ENCODE measurements at regions not wholly inside any gene's neighbourhood (a gene's known extent, or its start where the extent isn't known, plus 50 kb on each side); places are given as distances from the start of the nearest gene placed in this dataset.

DNA sequence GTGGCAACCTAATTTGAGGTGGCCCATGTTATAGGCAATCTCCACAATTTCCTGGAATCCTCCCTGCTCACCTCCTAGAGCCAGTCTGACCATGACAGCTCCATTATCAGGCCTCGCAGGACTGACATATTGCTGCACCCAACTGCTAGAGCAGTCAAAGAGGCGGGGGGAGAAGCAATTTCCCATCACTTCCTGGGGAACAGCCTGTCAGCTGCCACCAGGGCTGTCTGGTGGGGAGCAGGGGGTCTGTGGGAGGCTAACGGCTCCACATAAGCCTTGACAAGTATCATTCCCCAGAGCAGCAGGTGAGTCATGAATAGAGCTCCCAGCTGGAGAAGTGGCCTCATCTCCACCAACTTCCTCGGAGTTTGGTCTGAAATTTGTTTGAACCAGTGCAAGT, 322.9 kb downstream of the MATN1 start:
- DNase-seq: no peak

DNA sequence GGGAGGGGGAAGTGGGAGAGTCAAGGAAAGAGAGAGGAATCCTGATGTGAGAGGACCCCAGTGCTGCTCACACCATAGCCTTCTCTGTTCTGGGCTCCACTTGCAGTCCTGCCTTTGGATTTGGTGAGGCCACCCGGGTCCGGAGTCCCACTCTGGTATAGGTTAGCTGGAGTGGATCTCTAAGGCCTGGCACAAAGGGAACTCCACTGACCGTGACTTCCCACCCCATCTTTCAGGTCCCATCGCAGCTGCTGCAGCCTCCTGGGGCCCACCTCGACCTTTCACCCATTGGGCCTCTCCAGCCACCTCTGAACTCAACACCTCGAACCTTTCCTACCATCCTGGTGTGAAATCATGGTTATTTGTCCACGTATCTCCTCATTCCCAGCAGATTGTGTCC, 324.4 kb downstream of the MATN1 start:
- no peak for DNase-seq

DNA sequence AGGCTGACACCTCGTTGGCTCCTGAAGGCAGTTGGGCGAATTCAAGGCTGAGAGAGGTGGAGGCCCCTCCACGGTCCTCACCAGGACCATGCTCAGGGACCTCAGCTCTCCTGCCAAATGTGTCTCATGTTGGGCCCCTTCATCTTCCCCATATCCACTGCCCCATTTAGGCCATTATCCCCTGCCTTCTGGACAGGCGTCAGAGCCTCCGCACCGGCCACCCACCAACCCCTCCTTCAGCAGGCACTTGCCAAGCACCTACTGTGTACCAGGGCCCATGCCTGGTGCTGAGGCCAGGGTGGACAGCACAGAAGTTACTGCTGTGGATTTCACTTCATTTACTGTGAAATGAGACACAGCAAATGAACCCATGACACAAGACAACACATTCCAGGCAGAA, 325.8 kb downstream of the MATN1 start:
- DNase-seq: no peak

DNA sequence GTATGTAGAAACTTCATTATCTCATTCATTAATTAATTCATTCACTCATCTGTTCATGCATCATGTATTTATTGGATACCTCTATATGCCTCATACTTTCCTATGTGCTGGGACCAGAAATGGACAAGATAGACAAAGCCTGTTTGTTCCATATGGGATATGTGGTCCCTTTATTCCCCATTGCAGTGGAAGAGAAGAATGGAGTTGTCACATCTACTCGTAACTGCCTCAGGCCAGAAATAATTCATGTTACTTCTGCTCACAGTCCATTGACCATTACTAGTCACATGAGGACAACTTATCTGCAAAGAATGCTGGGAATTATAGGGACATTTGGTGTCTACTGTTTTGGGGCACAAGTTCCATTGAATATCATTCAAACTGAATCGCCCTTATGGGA, 327.8 kb downstream of the MATN1 start:
- DNase-seq: no peak

DNA sequence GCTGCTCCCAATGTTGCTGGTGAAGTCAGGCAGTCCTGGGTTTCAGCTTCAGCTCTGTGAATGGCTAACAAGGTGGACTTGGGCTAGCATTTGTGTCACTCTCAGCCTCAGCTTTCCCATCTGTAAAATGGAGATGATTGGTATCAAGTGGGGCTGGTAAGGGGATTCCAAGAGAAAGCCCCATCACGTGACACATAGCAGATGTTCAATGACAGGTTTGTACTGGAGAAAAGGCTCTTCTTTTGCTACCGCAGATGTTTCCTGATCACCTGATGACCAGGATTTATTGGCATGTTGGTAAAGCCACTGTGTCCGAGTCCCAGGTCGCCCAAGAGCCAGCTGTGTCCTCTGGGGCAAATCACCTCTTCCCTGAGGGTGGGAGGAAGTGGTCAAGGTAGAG, 335.0 kb downstream of the MATN1 start:
- no peak for DNase-seq

DNA sequence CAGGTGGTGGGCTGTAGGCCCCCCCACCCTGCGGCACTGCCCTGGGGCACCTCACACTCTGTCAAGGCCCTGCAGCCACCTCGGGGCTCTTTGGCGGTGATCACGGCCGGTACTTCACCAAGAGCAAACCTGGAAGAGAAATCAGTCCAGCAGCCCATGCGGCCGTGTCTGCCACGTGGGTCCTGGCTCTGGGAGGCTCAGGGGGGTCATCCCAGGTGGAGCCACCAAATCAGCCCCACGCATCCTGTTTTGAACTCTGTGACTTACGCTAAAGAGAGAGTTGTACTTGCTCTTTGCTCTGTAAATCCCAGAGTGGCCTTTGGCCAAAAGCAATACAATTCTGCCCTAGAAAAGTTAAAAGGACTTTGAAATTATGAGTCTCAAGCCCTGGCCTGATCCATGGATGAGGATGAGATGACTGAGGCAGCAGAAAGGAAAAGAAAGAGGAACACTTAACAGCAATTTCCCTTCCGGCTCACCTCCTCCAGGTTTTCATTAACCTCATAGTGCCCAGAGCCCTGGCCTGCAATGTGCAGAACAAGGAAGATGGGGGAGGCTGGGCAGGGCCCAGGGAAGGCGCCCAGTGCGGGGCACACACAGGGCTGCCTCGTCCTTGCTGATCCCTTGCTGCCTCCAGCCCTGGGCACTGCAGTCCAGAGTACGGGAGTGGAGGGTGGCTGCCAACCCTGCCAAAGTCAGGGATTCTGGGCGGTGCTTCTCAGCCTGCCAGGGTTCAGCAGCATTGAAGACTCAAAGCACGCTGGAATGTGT, 337.0 kb downstream of the MATN1 start:
- no peak for DNase-seq

DNA sequence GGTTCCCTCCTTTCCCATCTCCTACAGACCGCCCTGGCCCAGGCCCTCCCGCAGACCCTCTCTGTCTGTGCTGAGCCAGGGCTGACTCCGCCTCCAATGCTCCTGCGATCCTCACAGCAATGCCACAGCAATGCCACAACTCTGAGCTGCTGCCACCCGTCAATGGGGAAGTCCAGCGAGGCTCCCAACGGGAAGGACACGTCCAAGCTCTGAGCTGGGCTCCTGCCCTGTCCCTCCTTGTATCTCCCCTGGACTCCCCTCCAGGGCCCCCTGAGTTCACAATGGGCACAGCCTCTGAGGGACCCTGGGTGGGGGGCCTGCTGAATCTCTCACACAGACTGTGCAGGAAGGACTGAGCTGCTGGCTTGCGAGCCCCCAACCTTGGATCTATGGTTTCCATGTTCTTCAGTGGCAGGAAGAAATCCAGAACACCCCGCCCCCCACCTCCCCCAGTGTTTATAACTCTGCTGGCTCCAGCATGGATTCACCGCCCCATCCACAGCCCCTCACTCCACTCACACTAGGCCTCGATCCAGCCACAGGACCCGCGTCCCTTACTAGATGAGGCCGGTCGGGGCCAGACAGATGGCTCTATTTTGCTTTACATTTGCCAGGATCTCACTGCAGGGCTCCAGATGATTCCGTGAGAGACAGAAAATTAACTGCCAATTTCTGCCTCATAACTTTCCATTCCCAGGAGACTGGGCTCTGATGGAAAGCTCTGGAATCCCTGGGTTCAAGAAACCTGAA, 338.0 kb downstream of the MATN1 start:
- no peak for DNase-seq

DNA sequence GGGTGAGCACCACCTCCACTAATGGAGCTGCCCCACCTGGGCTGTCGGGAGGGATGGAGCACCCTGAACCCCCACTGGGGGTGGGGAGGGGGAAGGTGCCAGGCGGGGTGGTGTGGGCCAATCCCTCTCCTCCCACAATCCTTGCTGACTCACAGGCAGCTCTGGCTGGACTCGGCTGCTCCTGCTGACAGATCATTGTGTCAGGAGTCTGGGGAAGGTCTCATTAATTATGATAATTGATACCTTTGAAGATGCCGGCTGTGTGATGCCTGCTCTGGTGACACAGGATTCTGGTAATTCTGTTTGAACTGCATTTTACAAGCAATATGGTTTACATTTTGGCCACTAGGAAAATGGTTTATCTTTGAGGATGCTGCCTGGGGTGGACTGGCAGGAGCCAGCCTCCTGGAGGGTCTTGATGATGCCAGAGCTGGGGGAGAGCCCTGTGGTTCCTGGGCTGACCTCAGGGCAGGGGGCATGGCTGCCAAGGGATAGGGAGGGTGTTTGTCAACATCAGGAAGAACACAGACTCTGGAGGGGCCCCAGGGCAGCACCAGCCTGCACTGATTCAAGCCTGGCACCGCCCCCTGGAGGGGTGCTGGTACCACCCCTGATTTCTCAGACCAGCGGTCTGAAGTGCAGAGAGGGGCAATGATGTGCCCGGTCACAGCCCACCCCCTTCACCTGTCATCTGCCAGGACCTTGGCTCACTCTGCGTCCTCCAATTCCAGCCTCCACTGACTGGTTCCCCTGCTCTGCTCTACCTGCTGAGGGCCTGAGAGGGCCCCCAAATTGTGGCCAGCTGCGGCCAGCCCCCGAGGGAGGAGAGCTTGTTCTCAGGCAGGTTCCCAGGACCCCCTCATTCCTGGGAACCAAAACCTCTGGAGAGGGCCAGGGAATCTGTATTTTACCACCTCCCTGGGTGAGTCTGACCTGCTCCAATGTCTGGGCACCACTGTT, 338.8 kb downstream of the MATN1 start:
- DNase-seq: no peak

DNA sequence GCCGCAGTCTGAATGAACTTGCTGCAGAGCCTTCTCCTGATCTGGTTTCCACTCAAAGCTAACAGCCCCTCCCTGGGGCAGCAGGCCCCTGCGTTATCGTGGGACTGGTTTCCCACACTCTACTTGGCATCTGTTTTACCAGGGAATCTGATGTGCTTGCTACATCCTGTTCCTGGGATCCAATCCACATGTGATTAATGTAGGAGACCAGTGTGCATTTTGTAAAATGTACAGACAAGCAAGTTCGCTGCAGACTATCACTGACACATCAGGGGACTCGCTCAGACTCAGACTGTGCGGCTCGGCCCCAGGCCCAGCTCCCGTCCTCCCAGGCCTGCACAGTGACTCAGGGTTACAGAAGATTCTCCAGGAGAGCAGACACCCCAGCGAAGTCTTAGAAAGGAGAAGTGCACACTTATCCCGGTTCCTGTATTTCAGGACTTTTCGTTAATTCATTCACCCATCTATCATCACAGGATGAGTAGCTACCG, 340.1 kb downstream of the MATN1 start:
- DNase-seq: no peak

DNA sequence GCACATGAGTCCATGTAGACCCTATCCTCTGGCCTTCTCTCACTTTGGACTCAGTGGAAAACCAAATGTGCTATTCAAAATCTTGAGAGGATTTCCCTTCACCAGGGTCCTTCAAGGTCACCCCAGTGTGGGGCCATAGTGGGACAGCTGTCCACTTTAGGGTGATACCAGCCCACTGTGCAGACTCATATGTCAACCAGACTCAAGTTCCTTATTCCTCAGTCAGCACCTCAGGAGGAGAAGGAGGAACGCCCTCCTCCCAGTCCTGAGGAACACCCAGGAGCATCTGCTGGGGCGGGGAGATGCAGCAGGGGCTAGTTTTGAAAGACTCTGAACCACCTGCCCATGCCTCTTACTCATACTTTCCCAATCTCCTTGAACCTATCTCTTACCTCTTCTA, 340.9 kb downstream of the MATN1 start:
- no peak for DNase-seq

DNA sequence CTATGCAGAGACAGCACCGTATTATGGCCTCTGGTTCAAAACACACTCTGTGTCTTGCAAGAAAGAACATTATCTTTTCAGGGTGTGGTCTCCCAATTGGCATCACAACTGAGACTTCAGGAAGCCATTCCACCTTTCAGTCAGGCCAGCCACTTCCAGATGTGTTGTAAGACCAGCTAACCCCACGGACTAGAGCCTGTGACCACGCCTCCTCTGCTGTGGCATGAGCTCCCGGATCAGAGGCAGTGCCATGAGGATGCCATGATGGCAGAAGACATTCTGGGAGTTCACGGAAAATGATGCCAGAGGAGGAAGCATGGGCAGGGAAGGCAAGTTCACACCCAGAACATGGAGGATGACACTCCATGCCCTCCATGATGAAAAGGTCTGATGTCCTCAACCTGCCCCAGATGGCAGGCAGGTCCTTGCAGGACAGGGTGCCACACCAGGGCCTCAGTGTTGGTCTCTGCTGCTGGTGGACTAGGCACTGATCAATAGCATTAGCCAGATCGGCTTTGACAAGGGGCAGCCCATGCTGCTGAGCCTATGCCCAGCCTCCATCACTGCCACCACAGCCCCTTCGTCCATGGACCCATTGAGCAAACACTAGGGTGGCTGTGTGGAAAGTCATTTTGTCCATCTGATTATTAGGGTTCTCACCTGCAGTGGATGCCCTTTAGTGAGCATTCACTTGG, 341.6 kb downstream of the MATN1 start:
- no peak for DNase-seq

DNA sequence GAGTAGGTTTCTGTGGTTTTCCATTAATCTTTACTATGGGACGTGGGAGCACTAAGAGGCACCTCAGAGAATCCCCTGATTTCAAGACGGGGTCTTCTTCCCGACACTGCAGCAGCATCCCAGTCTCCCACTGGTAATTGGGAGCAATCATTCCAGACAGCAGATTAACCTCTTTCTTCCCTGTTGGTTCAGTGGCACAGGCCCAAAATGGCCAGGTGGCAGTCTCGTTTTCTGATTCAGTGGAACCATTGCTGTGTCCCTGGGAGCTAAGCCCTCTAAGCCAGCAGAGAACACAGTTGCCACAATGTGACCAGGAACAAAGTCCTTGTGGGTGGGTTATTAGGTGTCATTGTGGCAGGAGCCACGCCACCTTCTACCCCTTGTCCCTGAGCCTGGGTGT, 342.1 kb downstream of the MATN1 start:
- DNase-seq: no peak

DNA sequence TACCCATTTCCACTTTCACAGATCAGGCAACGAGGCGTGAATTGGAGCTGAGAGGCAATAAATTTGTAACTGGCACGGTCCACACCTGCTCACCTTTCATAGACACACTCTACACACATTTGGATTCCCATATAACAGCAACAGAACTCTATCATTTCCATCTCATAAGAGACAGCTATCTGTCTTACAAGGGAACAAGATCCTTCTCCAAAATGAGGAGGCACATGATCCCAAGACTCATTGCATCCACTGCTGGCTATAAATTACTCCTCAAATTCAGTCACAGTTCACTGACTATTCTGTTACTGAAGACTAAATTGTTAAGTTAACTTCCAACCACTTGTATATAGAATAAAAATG, 342.8 kb downstream of the MATN1 start:
- DNase-seq: no peak

DNA sequence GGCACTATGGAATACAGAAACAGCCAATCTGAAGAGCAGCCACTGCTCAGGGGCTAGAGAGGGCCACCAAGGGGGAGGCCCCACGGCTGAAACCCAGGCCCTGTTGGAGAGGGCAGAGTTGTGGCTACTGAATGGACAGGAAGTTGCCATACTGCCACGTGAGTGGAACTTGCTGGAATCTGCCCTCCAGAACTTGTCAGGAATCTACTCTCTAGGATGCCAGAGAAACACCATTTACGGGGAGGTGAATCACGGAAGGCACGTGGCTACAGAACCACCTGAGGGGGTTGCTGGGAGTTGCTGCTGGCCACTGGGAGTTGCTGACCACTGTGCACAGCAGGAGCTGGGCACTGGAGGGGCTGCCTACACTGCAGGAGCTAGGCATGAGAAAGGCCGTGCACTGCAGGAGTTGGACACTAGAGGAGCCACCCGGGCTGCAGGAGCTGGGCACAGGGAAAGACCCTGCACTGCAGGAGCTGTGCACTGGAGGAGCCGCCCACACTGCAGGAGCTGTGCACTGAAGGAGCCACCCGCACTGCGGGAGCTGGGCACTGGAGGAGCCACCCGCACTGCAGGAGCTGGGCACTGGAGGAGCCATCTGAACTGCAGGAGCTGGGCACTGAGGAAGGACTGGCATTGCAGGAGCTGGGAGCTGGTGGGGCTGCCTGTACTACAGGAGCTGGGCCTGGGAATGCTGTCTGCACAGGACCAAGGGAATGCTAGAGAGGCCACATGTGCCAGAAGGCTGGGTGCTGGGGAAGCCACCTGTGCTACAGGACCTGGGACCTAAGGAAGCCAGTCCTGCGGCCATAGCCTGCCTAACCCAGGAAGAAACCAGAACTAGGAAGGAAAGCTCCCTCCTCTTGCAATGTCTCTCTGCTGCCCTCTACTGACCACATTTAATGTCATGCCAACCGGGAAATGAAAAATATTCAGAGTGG, 343.4 kb downstream of the MATN1 start:
- DNase-seq: peak; percentile 83

DNA sequence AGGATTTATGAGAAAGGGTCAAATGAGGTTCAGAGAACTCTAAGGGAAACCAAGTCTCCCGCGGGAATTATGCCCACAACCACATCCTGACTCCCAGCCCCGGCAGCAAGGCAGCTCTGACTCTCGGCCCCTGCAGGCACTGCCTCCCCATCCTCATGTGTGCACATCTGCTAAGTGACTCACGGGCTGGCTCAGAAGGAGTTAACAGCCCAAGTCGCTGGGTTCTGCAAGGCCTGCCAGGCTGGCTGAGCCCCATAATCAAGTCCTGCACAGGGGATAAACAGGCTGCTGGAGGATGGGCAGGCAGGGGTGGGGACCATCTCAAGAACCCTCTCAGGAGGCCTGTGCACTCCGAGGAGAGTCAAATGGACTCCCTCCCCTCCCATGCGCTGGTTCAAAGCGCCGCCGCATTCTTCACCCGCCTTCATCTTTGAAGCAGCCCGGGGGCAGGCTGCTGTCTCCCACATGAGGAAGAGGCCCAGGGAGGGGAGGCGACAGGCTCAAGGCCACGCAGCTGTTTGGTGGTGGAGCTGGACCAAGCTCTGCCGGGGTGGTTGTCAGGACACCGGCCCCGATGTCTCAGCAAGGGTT, 344.3 kb downstream of the MATN1 start:
- DNase-seq: no peak

DNA sequence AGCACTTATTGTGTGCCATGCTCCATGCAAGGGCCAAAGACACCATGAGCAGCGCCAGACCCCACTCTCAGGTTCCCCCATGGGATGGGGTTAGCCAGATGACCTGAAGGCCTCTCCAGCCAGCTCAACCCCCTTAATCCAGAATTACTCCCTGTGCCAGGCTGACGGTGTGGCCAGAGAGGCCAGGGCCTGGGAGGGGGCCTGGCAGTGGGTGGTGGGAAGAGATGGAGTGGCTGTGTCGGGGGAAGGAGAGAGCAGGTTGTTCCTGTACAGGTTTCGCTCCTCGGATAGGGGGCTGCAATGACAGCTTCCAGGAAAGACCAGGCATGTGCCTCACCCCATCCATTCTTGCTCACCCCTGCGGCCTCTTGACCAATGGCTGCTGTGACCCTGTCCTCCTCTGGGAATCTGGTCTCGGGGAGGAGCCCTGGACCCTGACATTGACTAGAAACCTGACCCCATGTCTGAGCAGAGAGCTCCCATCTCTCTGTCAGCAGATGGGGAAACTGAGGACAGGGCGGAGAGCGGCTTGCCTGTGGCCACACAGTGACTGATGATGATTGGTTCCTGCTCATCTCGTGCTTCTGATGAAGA, 345.3 kb downstream of the MATN1 start:
- DNase-seq: no peak

DNA sequence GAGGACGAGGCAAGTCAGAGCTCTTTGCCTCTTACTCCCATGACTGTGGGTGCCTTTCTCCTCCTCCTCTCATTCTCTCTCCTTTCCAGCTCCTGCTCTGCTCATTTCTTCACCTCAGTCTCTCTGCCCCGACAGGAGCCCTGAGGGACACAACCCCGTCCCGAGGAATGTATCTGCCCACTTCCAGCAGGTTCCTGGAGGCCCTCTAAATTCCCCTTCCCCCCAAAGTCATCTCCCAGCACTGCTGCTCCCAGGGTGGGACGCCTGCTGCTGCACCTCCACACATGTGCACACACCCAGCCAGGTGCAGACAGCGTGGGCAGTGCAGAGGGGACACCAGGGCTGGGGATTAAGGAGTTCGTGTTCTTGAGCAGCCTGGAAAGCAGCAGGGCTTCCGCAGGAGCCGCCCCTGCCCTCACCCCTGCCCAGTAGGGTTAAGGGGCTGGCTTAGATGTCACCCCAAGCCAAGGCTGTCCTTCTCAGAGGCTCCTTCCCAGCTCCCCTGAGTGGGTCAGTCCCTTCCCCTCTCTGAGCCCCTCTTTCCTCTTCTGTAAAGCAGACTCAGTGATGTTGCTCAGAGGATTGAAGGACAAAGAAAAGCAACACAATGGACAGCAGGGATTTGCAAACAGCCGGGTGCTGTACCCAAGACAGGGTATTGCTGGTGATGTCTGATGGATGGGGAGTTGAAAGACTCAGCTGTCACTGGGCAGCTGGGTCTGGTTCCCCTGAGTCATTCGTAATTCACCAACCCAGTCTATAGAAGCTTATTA, 346.0 kb downstream of the MATN1 start:
- DNase-seq: no peak

DNA sequence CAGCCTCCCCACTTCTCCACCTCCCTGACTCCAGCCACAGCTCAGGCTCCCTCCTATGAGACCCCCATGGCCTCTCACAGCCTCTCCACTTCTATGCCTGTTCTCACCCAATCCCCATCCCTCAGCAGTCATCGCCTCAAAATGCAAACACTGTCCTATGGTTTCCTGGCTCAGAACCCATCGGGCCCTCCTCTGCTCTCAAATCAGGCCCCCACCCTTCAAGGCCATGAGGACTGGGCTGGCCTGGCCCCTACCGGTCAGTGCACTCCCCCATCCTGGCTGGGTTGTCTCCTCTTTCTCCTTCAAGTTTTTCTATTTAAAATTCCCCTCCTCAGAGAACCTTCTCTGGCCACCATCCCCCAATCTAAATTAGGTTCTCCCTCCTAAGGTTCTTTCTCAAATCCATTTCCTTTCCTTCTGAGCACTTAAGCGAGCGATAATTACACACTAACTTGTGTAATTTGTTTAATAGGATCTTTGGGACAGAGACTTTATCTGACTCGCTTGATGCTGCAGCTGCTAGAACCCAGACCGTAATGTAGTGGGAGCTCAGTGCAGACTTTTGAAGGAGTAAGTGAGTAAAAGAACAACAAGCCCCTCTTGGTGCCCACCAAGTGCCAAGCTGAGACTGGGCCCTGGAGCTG, 347.2 kb downstream of the MATN1 start:
- DNase-seq: no peak

DNA sequence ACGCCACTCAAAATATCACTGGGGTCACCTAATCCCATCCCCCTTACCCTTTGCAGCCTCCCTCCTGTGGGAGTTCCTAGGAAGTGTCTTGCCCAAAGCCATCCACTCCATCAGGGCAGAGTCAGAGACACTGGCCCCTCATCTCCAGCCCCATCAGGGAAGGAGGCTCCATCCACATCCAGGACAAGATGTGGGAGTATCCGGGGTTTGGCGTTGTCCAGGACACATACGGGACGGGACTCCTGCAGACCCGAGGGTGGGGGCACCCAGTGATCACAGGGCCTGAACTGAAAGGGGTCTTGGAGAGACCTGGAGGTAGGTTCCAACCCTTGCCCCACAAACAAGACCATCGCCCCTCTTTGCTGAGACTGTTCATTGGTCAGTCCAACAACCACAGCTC, 348.2 kb downstream of the MATN1 start:
- no peak for DNase-seq

Measured in DMS153 (cell line).